ENCODE measurements at regions not wholly inside any gene's neighbourhood (a gene's known extent, or its start where the extent isn't known, plus 50 kb on each side); places are given as distances from the start of the nearest gene placed in this dataset.

DNA sequence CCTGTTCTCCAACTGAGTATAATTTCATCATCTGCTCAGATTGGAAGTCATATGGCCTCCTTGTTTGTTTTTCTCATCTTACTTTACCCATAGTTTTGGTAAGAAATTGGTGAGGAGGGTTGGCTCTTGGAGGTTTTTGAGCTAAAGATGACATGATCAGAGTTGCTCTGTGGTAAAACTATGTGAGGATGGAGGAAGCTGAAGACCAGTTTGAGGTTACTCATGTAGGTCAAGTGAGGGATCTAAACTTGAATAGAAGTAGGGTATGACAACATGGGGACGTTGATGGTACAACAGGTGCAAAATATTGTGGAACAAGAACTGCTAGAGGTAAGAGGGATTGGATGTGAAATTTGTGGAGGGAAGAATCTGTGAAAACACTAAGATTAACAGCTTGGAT lies 87.7 kb upstream of the NEO1 start:
- no peak for DNase-seq

GRCh38 chr15:72964135-72964534 lies 88.1 kb upstream of the NEO1 start:
- no peak for DNase-seq

DNA sequence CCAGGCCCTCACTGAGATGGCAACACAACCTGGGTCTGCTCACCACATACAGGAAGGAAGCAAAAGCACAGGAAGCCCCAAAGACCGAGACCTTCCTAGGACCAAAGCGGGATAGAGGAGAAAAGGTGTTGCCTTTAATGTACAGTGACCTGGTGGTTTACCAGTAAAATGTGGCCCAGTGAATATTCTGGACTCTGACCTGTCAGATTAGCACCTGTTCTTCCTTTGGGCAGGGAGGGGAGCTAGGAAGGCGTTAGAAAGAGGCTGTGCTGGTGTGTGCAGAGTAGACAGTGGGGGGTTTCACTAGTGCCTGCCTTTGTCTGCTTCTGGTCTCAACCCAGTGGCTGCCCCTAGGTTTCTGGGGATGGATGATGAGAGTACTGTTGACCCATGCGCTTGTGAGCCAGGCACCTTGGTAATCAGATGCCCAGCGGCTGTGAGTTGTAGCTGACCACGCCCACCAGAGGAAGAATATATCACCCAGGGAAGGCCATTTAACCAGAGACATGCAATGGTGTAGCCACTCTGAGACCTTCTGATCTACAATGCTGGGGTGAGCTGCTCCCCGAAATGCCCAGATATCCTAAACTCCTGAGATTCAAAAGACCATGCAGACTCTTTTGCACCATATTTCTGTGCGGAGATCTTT lies 90.1 kb upstream of the NEO1 start:
- no peak for DNase-seq

DNA sequence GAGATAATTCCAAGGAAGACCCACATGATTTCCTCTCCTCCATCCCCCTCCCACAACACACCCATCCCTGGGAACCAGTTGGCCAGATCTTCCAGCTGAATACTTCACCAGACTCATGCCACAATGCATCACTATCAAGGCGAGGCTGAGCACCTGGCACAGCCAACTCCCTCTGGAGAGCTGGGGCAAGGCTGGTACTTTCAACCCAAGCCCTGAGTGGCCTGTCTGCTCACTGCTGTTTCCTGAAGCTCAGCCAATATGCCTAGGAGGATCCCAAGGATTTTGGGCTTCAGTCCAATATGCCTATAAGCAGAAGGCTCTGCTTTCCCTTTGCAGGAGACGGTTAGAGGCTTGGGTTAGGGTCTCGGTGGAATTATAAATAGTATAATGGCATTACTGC lies 90.9 kb upstream of the NEO1 start:
- no peak for DNase-seq

GRCh38 chr15:72958634-72959033 lies 93.6 kb upstream of the NEO1 start:
- DNase-seq: no peak

DNA sequence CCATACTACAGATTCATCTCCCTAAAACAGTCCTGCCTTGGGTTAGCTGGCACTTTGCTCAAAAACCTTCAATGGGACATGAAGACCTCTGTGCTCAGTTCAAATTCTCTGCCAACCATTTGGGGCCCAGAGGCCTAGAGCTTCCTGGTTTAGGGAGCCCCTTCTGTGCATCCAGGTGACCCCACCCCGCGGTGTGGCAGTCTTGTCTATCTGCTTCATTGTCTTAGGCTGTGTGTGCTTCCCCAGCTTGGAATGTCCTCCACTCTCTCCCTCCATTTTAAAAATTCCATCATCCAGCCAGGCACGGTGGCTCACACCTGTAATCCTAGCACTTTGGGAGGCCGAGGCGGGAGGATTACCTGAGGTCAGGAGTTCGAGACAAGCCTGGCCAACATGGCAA lies 99.0 kb upstream of the NEO1 start:
- no peak for DNase-seq

- DNase-seq: no peak
Observed at GRCh38 chr15:72952151-72952550, 100.1 kb upstream of the NEO1 start.

- DNase-seq: no peak
Observed at GRCh38 chr15:72948662-72949061, 103.6 kb upstream of the NEO1 start.

DNA sequence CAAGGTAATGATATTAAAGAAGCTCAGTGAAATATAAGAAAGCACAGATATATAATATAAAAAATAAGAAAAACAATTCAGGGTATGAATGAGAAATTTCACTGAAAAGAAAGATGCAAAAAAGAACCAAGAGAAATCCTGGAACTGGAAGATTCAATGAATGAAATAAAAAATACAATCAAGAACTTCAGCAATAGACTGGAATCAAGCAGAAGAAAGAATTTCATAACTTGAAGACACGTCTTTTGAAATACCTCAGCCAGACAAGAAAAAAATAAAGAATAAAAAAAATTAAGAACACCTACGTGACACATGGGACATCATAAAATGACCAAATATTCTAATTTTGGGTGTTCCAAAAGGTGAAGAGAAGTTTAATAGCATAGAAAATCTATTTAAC lies 104.6 kb upstream of the NEO1 start:
- DNase-seq: no peak

DNA sequence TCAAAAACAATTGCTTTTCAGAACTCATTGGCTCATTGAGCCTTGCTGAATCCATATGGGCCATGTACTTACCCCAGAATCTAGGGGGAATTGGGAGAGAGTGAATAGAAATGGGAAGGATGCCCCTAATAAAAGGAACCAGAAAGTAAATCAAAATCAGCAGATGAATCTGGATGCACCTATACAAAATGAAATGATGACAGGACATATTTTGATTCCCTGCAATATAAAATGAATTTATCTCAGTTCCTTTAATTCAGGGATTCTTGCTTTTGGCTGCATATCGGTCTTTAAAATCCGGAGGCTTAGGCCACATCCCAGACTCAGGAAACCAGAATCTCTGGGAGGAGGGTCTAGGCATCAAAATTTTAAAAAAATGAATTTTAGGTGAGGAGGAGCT lies 107.7 kb upstream of the NEO1 start:
- no peak for DNase-seq

GRCh38 chr15:72940229-72940622 lies 112.0 kb upstream of the NEO1 start:
- no peak for DNase-seq

DNA sequence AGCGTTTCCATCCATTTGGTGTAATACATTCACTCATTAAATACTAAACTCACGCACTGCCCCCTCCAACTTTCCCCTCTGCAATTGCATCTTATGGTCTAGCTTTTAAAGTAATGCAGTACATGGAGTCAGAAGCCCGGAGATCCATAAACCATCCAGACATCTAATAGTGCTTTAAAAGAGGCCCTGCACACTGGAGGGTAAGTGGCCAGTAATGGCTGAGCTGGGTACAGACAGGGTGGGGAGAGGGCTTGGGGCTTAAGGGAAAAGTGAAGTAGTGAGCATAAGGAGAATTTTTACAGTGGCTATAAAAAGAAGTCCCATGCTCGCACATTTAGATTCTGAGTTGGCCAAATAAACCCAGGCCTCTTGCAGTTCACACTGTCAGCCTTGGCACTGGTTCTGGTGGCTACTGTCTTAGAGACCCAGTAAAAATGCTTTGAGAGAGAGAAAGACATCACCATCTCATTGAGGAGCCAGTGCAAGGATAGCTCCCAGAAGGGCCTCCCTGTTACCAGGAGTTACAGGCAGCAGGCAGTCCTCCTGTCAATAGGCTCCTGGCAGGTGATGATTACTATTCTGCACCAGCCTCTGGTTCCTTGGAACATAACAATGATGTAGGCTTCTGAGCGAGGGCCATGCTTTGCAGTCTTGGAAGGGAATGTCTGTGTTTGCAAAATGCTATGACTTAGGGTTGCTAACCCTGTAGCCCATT lies 112.6 kb upstream of the NEO1 start:
- no peak for DNase-seq

DNA sequence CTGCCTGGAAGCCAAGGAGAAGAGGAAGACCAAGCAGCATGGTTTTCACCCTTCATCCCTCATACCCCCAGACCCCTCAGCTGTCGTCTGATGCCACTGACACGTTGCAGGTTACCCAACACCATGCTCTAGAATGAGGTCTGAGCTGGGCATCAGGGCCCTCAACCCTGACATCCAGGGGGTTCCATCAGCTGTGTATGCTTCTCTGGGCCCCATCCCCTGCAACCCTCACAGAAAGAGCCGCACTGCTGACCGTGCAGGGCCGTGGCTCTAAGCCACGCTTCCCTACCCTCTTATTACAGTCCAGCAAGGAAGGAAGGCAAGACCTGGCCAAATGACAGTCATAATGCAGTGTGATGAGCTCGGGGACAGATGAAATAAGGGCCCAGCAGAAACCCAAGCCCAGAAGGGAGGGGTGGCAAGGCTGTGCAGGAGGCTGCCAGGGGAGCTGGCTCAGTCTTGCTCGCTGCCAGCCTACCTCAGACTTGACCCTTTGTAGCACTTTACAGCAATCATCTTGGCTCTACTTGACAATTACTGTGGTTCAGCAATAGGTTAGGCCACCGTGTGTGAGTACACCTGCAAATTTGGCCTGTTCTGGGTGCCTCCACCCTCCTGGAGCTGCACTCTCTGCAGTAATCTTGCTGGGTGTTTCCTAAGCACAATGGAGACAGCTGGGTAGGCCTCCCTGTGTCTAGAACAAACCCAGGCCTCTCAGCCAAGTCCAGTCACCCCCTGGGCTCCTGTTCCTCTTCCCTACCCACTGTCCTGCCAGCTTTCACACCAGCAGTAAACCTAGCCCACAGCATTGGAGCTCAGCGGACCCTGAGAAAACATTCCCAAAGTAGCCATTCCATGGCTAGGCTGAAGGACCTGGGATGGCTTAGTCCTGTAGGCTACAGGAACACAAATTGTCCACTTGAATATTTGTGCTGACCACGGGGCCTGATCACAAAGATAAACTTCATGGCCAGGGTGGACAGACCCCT lies 115.3 kb upstream of the NEO1 start:
- DNase-seq: no peak

DNA sequence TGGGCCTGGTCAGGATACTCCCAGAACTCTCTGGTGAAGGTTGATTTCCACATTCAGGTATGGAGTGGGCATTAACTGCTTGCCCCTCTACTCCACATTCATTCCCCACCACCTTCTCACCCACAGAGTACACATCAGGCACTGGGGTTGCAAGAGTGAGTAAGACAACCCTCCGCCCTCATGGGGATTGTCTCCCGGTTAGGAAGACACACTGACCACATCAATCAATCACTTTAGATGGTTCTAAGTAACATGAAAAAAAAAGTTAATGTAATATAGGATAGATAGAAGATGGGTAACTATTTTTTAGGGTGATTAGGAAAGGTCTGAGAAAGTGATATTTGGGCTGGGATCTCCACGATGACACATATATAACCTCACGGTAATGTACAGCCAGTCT lies 116.0 kb upstream of the NEO1 start:
- DNase-seq: no peak

DNA sequence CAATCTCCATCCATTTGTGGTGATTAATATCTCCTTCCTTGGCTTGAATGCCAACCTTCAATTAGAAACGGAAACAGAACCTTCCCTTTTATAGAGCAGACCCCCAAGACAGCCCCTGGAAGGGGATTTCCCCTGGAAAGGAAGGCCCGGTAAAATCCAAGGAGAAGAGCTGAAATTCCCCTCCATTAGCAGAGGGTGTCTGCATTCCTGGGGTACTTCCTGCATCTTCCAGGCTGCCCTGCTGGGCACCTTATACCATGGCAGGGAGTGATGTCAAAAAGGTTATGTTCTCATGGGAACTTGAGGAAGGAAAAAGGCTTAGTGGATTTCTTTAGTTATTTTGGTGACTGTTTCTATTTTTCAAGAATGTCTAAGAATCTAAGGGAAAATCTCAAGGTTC lies 116.7 kb upstream of the NEO1 start:
- DNase-seq: no peak

DNA sequence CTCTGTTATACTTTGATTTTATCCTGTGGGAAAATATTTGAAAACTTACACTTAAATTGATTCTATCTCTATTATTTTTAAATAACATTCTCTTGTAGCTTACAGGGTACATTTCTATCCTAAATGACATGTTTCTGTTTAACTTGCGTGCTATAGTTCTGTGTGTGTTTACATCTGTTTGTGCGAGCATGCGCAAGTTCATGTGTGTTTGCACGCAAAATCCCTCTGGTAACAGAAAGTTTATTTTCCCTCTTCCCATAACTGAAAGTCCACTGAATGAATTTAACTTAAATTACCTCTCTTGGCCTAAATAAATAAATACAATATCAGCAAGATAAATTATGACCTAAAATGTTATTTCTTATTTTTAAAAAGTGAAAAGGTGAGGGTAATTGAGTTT lies 117.3 kb upstream of the NEO1 start:
- no peak for DNase-seq

- DNase-seq: no peak
Observed at GRCh38 chr15:72933976-72934375, 118.3 kb upstream of the NEO1 start.

DNA sequence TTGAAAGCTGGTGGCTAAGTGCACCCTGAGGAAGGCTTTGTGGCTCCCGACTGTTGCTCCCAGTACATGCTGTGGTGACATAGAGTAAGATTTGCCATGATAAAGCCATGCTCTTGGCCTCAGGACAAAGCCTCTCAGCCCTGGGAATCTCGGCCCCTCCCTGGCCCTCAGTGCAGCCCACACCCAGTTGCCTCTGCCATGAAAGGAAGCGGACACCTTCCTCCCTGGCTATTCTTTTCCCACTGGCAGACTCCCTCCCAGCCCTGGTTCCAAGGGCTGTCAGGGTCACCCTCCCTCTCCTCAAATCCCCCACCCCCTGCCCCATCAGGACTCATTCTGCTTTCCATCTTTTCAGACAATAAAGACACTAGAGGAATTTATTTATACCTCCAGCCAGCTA lies 119.8 kb upstream of the NEO1 start:
- DNase-seq: no peak

- no peak for DNase-seq
Observed at GRCh38 chr15:72927451-72927850, 124.8 kb upstream of the NEO1 start.

- DNase-seq: no peak
Observed at GRCh38 chr15:72925661-72926060, 126.6 kb upstream of the NEO1 start.

GRCh38 chr15:72923289-72923688 lies 129.0 kb upstream of the NEO1 start:
- no peak for DNase-seq

- no peak for DNase-seq
Observed at GRCh38 chr15:72920551-72920950, 131.7 kb upstream of the NEO1 start.

GRCh38 chr15:72919936-72920465 lies 132.3 kb upstream of the NEO1 start:
- DNase-seq: no peak

GRCh38 chr15:72916897-72917296 lies 133.3 kb upstream of the ADPGK start:
- DNase-seq: peak in 1 of 2 experiments; percentile 10
